ENCODE measurements at regions not wholly inside any gene's neighbourhood (a gene's known extent, or its start where the extent isn't known, plus 50 kb on each side); places are given as distances from the start of the nearest gene placed in this dataset.
"Not testable (repeated sequence)": the region's sequence is repeated elsewhere in the genome, so short reads cannot be mapped to it uniquely, and the experiment has no call there.

- no peak for DNase-seq (ENCODE audit: low read depth)
These were observed 288.8 kb upstream of the CELF4 start for GRCh38 chr18:37854396-37854795.

GRCh38 chr18:37853706-37854105 lies 288.1 kb upstream of the CELF4 start:
- no peak for DNase-seq (ENCODE audit: low read depth)

GRCh38 chr18:37852464-37852863 lies 286.9 kb upstream of the CELF4 start:
- no peak for DNase-seq (ENCODE audit: low read depth)

- no peak for DNase-seq (ENCODE audit: low read depth)
These were observed 281.9 kb upstream of the CELF4 start for GRCh38 chr18:37847544-37847943.

GRCh38 chr18:37846996-37847395 lies 281.4 kb upstream of the CELF4 start:
- no peak for DNase-seq (ENCODE audit: low read depth)

- DNase-seq (ENCODE audit: low read depth), result no peak
These were observed 279.9 kb upstream of the CELF4 start for GRCh38 chr18:37845498-37845897.

- DNase-seq (ENCODE audit: low read depth), result no peak
These were observed 278.8 kb upstream of the CELF4 start for GRCh38 chr18:37844209-37844970.

GRCh38 chr18:37838083-37838482 lies 272.5 kb upstream of the CELF4 start:
- DNase-seq (ENCODE audit: low read depth), result no peak

GRCh38 chr18:37836071-37836970 lies 270.7 kb upstream of the CELF4 start:
- no peak for DNase-seq (ENCODE audit: low read depth)

GRCh38 chr18:37832010-37832695 lies 266.6 kb upstream of the CELF4 start:
- DNase-seq (ENCODE audit: low read depth), result not testable (repeated sequence)

GRCh38 chr18:37812961-37813360 lies 247.4 kb upstream of the CELF4 start:
- DNase-seq (ENCODE audit: low read depth), result no peak

- no peak for DNase-seq (ENCODE audit: low read depth)
These were observed 240.3 kb upstream of the CELF4 start for GRCh38 chr18:37805773-37806404.

GRCh38 chr18:37796823-37797349 lies 231.3 kb upstream of the CELF4 start:
- no peak for DNase-seq (ENCODE audit: low read depth)

GRCh38 chr18:37787452-37787851 lies 221.9 kb upstream of the CELF4 start:
- DNase-seq (ENCODE audit: low read depth), result no peak

- DNase-seq (ENCODE audit: low read depth), result no peak
These were observed 218.2 kb upstream of the CELF4 start for GRCh38 chr18:37783771-37784170.

- no peak for DNase-seq (ENCODE audit: low read depth)
These were observed 213.6 kb upstream of the CELF4 start for GRCh38 chr18:37779220-37779619.

- DNase-seq (ENCODE audit: low read depth), result no peak
These were observed 213.0 kb upstream of the CELF4 start for GRCh38 chr18:37778417-37779165.

GRCh38 chr18:37769826-37770225 lies 204.2 kb upstream of the CELF4 start:
- no peak for DNase-seq (ENCODE audit: low read depth)

- DNase-seq (ENCODE audit: low read depth), result no peak
These were observed 199.1 kb upstream of the CELF4 start for GRCh38 chr18:37764541-37765288.

- no peak for DNase-seq (ENCODE audit: low read depth)
These were observed 196.6 kb upstream of the CELF4 start for GRCh38 chr18:37762076-37762621.

Measured in EH (cell line).